Activated T-helper 17 cell treated with anti-CD3 and anti-CD28 coated beads, Interleukin-2, amount 50 U/mL, for 72 hours (primary cell): ENCODE measurements at regions not wholly inside any gene's neighbourhood (a gene's known extent, or its start where the extent isn't known, plus 50 kb on each side); places are given as distances from the start of the nearest gene placed in this dataset.
"Not testable (repeated sequence)": the region's sequence is repeated elsewhere in the genome, so short reads cannot be mapped to it uniquely, and the experiment has no call there.

Source experiments
- ATAC-seq: fragments of 150-1000 bp; cut with Tn5 transposase; replicated peaks from 2 replicates; pipeline ENCODE4 v1.10.0; 2021; ENCODE audit warnings: mild to moderate bottlenecking, moderate library complexity
- H3K27ac Mint-ChIP-seq: one replicate; pipeline ENCODE4 v1.8.0; 2022; ENCODE audit warnings: mixed read lengths
- H3K27me3 Mint-ChIP-seq: one replicate; pipeline ENCODE4 v1.8.0; 2022; ENCODE audit warnings: mixed read lengths
- H3K36me3 Mint-ChIP-seq: one replicate; pipeline ENCODE4 v1.8.0; 2022; ENCODE audit warnings: low read depth, mild to moderate bottlenecking, mixed read lengths
- H3K4me1 Mint-ChIP-seq: one replicate; pipeline ENCODE4 v1.8.0; 2022; ENCODE audit warnings: mixed read lengths
- H3K4me3 Mint-ChIP-seq: one replicate; pipeline ENCODE4 v1.8.0; 2022; ENCODE audit warnings: mild to moderate bottlenecking, mixed read lengths
- H3K9me3 Mint-ChIP-seq: one replicate; pipeline ENCODE4 v1.8.0; 2022; ENCODE audit warnings: mixed read lengths

DNA sequence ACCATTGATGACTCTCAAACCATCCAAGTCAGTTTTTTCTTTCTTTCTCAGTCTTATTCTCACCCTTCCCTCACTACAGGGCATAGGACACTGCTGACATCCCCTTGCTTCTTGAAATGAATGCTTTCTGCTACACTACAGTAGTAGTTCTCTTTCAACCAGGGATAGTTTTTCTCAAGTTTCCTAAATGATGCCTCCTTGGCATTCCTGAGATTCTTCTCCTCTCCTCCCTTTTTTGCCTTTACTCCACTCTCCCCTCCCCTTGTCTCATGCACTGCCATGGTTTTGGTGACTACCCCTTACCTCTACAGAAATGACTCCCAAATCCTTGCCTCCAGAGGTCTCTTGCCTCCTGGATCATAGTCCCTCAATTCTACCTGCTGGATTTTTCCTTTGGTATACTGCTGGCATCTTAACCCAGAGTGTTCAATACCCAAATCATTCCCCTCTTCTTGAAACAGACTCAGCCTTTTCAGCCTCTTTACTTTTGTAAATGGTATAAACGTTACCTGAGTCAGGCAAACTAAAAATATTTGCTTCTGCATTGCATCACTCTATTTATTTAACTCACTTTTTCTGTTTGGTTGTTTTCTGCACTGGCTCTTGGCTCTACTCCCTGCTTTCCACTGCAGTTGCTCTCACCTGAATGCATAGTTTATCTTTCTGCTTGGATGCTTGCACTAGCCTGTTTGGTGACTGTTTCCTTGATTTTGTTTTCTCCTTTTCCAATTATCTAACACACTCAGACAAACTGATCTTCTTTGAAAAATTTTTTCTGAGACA is 211.6 kb upstream of the IGF1 start:
- no peaks in the 10 kb centered on the region for H3K27me3 Mint-ChIP-seq
- H3K4me3 Mint-ChIP-seq = no peak overlapping the region
- H3K4me1 Mint-ChIP-seq = no peaks in the 10 kb centered on the region
- no peak for ATAC-seq
- no peak overlapping the region for H3K27ac Mint-ChIP-seq
- peaks cover 3% of the 10 kb centered on the region for H3K9me3 Mint-ChIP-seq
- H3K36me3 Mint-ChIP-seq = no peaks in the 10 kb centered on the region

- Mint-ChIP-seq H3K27ac (no peak overlapping the region), H3K4me3 (no peak overlapping the region), H3K9me3 (peaks cover 3% of the 10 kb centered on the region), H3K4me1 (no peaks in the 10 kb centered on the region), H3K27me3 (no peaks in the 10 kb centered on the region), H3K36me3 (no peaks in the 10 kb centered on the region)
- no peak for ATAC-seq
Measured at GRCh38 chr12:102690253-102690652, 209.9 kb upstream of the IGF1 start.

DNA sequence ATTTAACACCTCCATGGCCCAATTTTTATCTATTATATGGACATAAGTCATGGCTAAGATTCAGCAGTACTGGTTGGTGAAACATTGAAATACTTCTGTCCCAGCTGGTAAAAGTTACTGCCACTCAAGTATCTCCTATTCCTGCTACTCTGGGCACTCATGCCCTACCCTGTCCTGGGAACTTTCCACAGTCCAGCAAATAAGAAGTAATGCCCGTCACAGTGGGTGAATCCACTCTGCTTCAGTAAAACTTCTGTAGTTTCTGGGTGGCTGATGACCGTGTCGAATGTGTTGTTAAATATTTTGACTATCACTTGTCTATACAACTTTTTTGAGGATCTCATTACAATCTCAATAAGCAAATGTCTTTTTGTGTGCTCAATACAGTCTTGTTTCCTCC is 209.3 kb upstream of the IGF1 start:
- Mint-ChIP-seq H3K27ac (no peak overlapping the region), H3K4me1 (no peaks in the 10 kb centered on the region), H3K36me3 (no peaks in the 10 kb centered on the region), H3K4me3 (no peak overlapping the region), H3K27me3 (no peaks in the 10 kb centered on the region), H3K9me3 (peaks cover 3% of the 10 kb centered on the region)
- no peak for ATAC-seq

DNA sequence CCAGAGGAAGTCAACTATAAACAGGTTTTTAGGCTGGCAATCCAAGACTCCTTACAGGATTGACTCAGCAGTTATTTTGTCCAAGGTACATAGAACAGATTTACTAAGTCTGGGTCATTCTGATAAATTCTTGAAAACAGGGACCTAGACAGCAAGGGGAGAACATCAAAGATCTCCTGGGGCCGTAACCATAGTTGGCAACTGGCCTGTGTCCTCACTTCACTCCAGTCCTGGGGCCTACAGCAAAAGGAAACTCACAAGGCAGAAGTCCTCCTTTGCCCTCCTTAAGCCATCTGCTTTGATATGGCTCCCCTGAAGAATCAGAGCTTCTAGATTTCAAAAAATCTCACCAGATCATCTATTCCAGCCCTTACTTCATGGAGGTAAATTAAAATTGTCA is 207.2 kb upstream of the IGF1 start:
- Mint-ChIP-seq H3K27ac (no peak overlapping the region), H3K4me3 (no peak overlapping the region), H3K4me1 (no peaks in the 10 kb centered on the region), H3K9me3 (no peaks in the 10 kb centered on the region), H3K36me3 (no peaks in the 10 kb centered on the region), H3K27me3 (no peaks in the 10 kb centered on the region)
- no peak for ATAC-seq

GRCh38 chr12:102685841-102686240 is 205.5 kb upstream of the IGF1 start:
- ATAC-seq = no peak
- no peaks in the 10 kb centered on the region for H3K4me1 Mint-ChIP-seq

DNA sequence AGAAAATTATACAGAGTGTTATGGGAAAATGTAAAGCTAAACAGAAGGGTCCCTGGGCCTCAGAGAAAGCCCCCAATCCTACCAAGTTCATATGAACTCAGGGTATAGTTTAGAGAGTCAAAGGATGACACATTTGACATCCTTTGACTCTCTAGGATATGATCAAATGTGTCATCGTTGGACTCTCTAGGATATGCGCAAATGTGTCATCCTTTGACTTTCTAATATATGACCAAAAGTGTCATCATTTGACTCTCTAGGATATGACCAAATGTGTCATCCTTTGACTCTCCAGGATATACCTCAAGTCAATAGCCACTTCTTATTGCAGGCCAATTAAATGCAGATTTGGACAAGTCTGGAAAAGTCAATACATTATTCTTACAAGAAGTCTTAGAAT is 204.8 kb upstream of the IGF1 start:
- H3K27ac Mint-ChIP-seq = no peak overlapping the region
- no peak for ATAC-seq
- no peaks in the 10 kb centered on the region for H3K36me3 Mint-ChIP-seq
- peaks cover 3% of the 10 kb centered on the region for H3K9me3 Mint-ChIP-seq
- no peak overlapping the region for H3K4me3 Mint-ChIP-seq
- H3K27me3 Mint-ChIP-seq = no peaks in the 10 kb centered on the region
- no peaks in the 10 kb centered on the region for H3K4me1 Mint-ChIP-seq

More at GRCh38 chr12:102685841-102686240, 205.5 kb upstream of the IGF1 start:
- Mint-ChIP-seq H3K27ac (no peak overlapping the region), H3K4me3 (no peak overlapping the region), H3K27me3 (no peaks in the 10 kb centered on the region), H3K36me3 (no peaks in the 10 kb centered on the region), H3K9me3 (peaks cover 3% of the 10 kb centered on the region)

DNA sequence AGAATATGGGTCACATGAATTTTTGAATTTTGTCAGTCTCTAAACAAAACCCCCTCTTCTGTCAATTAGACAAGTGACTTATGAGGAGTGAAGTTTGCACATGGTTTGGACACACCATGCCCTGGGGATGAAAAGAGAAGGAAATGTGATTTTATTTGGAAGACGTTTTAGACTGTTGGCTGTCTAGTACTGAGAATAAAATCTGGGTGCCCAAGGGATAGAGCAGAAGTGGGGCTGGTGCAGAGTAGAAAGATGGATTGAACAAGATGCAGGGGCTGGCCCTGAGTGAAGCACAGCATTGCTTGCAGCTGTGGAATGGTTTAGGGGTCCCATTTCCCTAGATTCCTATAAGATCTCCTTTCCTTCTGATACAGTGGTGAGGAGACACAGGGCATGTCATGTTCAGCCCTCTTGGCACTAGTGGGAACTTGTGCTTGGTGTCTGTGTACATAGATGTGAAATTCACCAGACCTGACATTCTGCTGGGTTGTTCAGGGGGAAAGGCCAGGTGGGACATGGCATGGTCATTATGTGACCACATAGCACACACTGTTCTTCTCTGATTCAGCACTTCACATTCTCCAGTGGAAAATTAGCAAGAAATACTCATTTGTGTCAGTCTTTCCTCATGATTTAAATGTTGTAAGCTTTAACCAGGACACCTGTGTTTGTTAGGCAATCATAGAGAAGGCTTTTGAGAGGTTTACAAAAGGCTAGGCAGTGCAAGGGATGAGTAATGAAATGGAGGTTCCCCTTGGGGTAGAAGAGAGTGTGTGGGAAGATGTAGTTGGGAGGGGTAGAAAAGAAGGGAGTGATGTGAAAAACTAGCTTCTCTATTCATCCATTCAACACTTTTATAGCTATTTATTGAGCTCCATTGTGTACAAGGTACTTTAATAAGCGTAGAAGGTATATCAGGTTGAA is 202.3 kb upstream of the IGF1 start:
- Mint-ChIP-seq H3K4me1 (no peaks in the 10 kb centered on the region), H3K4me3 (no peak overlapping the region), H3K36me3 (no peaks in the 10 kb centered on the region), H3K9me3 (peaks cover 7% of the 10 kb centered on the region), H3K27ac (no peak overlapping the region), H3K27me3 (no peaks in the 10 kb centered on the region)
- ATAC-seq = no peak

- no peak for ATAC-seq
- Mint-ChIP-seq H3K27me3 (no peaks in the 10 kb centered on the region), H3K27ac (no peak overlapping the region), H3K9me3 (peaks cover 7% of the 10 kb centered on the region), H3K36me3 (no peaks in the 10 kb centered on the region), H3K4me3 (no peak overlapping the region), H3K4me1 (no peaks in the 10 kb centered on the region)
Measured at GRCh38 chr12:102681747-102682146, 201.4 kb upstream of the IGF1 start.

DNA sequence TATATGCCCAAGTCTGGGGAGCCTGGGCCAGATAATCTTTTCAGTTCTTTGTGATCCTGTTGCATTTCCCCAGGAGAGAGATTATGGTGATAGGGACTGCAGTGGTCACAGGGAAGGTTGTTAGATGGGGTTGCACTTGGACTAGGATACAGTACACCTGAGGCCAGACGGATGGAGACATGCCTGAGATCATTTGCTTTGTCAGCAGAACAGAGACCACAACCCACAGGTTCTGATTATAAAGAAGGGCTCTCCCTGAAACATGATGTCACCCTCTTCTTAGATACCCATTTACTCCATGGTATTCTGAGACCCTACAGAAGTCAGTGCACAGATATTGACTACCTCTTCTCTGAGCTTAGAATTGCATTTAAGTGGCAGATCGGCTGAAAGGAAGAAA is 200.9 kb upstream of the IGF1 start:
- peaks cover 7% of the 10 kb centered on the region for H3K9me3 Mint-ChIP-seq
- H3K27ac Mint-ChIP-seq = no peak overlapping the region
- no peaks in the 10 kb centered on the region for H3K4me1 Mint-ChIP-seq
- ATAC-seq = no peak
- no peak overlapping the region for H3K4me3 Mint-ChIP-seq
- H3K36me3 Mint-ChIP-seq = no peaks in the 10 kb centered on the region
- no peaks in the 10 kb centered on the region for H3K27me3 Mint-ChIP-seq

DNA sequence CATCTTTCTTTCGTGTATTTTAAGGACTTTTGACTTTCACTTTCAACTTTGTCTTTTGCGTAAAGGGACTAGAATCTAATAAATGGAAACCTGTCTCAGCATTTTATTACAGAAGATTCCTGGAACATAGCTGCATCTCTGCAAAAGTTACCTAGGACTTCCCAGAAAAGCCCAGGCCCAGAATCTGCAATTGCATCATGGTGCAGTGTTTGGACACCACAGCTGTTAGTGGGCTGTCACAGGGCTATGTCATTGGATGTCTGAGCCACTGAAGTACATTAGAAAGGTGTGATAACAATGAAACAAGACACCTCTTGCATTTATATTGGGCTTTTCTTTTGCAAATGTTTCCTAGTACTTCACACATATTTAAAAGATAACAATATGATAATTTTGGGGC is 199.9 kb upstream of the IGF1 start:
- Mint-ChIP-seq H3K36me3 (no peaks in the 10 kb centered on the region), H3K4me3 (no peak overlapping the region), H3K27ac (no peak overlapping the region), H3K9me3 (peaks cover 7% of the 10 kb centered on the region), H3K4me1 (no peaks in the 10 kb centered on the region), H3K27me3 (no peaks in the 10 kb centered on the region)
- no peak for ATAC-seq

GRCh38 chr12:102676812-102677211 is 196.4 kb upstream of the IGF1 start:
- no peak overlapping the region for H3K4me3 Mint-ChIP-seq
- no peaks in the 10 kb centered on the region for H3K36me3 Mint-ChIP-seq
- no peak for ATAC-seq
- H3K27ac Mint-ChIP-seq = no peak overlapping the region
- peaks cover 11% of the 10 kb centered on the region for H3K9me3 Mint-ChIP-seq
- no peaks in the 10 kb centered on the region for H3K27me3 Mint-ChIP-seq
- no peaks in the 10 kb centered on the region for H3K4me1 Mint-ChIP-seq

DNA sequence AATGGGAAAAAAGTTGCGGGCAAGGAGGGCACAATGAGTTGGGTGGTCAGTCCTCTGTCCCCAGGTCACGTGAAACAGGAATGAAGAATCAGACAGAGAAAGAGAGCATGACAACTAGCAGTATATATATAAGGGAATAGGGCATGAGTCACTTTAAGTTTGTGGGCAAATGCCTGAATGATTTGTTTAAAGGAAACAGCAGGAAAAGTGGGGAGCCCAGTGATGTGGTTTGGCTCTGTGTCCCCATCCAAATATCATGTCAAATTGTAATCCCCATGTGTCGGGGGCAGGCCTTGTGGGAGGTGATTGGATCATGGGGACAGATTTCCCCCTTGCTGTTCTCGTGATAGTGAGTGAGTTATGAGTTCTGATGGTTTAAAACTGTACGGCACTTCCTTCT is 195.3 kb upstream of the IGF1 start:
- Mint-ChIP-seq H3K9me3 (peaks cover 11% of the 10 kb centered on the region), H3K27ac (no peak overlapping the region), H3K36me3 (no peaks in the 10 kb centered on the region), H3K27me3 (no peaks in the 10 kb centered on the region), H3K4me1 (no peaks in the 10 kb centered on the region), H3K4me3 (no peak overlapping the region)
- no peak for ATAC-seq

- Mint-ChIP-seq H3K9me3 (peaks cover 11% of the 10 kb centered on the region), H3K36me3 (no peaks in the 10 kb centered on the region), H3K27ac (no peak overlapping the region), H3K4me1 (no peaks in the 10 kb centered on the region), H3K27me3 (no peaks in the 10 kb centered on the region), H3K4me3 (no peak overlapping the region)
- ATAC-seq = no peak
Measured at GRCh38 chr12:102673606-102674005, 193.2 kb upstream of the IGF1 start.

DNA sequence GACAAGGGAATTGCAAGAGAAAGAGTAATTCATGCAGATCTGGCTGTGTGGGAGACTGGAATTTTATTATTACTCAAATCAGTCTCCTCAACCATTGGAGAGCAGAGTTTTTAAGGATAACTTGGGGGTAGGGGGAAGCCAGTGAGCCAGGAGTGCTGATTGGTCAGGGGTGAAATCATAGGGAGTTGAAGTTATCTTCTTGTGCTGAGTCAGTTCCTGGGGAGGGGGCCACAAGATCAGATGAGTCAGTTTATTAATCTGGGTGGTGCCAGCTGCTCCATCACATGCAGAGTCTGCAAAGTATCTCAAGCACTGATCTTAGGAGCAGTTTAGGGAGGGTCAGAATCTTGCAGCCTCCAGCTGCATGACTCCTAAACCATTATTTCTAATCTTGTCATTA is 191.8 kb upstream of the IGF1 start:
- H3K27me3 Mint-ChIP-seq, ATAC-seq, H3K27ac Mint-ChIP-seq, H3K36me3 Mint-ChIP-seq, H3K4me3 Mint-ChIP-seq, H3K4me1 Mint-ChIP-seq, H3K9me3 Mint-ChIP-seq: not testable (repeated sequence)

DNA sequence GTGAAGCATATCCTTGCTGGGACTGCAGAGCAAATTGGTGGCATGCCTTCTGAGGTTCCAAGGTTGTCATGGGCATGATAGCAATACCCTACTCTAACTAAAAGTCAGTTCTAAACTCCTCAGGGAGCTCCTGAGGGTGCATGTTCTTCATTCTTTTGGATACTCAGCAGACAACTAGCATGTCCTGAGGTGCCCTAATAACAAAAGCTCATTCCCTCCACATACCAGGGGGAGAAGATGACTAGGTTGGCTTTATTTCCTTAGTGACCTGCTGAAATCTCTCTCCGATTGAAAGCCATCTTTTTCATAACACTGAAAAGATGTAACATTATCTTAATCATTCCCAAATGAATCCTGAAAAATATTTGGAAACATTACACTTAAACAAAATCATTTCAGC is 188.7 kb upstream of the IGF1 start:
- peaks cover 6% of the 10 kb centered on the region for H3K9me3 Mint-ChIP-seq
- ATAC-seq = no peak
- H3K4me1 Mint-ChIP-seq = no peaks in the 10 kb centered on the region
- no peak overlapping the region for H3K4me3 Mint-ChIP-seq
- H3K36me3 Mint-ChIP-seq = no peaks in the 10 kb centered on the region
- H3K27me3 Mint-ChIP-seq = no peaks in the 10 kb centered on the region
- no peak overlapping the region for H3K27ac Mint-ChIP-seq
